ENCODE measurements at regions not wholly inside any gene's neighbourhood (a gene's known extent, or its start where the extent isn't known, plus 50 kb on each side); places are given as distances from the start of the nearest gene placed in this dataset.

- ChIA-PET POLR2A (no interaction called here), CTCF (ENCODE audit: low intra/inter-chr PET ratio, low total read pairs) (no interaction called here)
- no peaks in the 10 kb centered on the region for H3K27me3 ChIP-seq (ENCODE audit: control insufficient read depth in 1 of 2, insufficient read depth in 2 of 2, low read length in 2 of 2)
- H3K9ac ChIP-seq (ENCODE audit: insufficient read depth, low read depth, low read length), result no peak overlapping the region
- no peaks in the 10 kb centered on the region for H3K36me3 ChIP-seq (replicated peaks in 1 of 2; ENCODE audit: control insufficient read depth in 1 of 2, insufficient read depth in 2 of 2, low read length in 2 of 2)
- no peak for ATAC-seq
- H3K4me3 ChIP-seq (replicated peaks in 1 of 3; ENCODE audit: insufficient read depth in 1 of 3, low read depth in 2 of 3, low read length in 3 of 3), result no peak overlapping the region
- no peak for DNase-seq (ENCODE audit: low spot score)
- intact Hi-C loops (cut with micrococcal nuclease; ENCODE audit: unreplicated experiment) (no loop called here), in situ Hi-C loops (cut with HindIII; ENCODE audit: extremely low pct_ligation_motif_present, low pct_unique_long_range_greater_than_20kb) (no loop called here)
- no peaks in the 10 kb centered on the region for H4K20me1 ChIP-seq (ENCODE audit: insufficient read depth, low read length)
- no peak for FAIRE-seq
- no TSS peak for BruUV-seq (replicated peaks)
- no peaks in the 10 kb centered on the region for H3K4me1 ChIP-seq (ENCODE audit: insufficient read depth, low read length)
- H3K79me2 ChIP-seq (ENCODE audit: insufficient read depth, low read length), result no peaks in the 10 kb centered on the region
- H3K4me2 ChIP-seq (ENCODE audit: low read depth, low read length), result no peak overlapping the region
- no peaks in the 10 kb centered on the region for H3K9me3 ChIP-seq (ENCODE audit: low read length)
- no peak overlapping the region for H3K27ac ChIP-seq (ENCODE audit: extremely low read length, insufficient read depth, low read length)
- WGBS (ENCODE audit: low lambda C conversion rate), result 0% methylated on average over 4 of the region's 4 CpGs
- no peak overlapping the region for H2AFZ ChIP-seq (ENCODE audit: low read length)
- TF ChIP-seq ZMYM2 (CRISPR knock-in tag; IDR thresholded peaks at IDR 0.05) (no peak), ZNF816 (CRISPR knock-in tag; IDR thresholded peaks at IDR 0.05; ENCODE audit: borderline replicate concordance) (no peak), HNRNPUL1 (IDR thresholded peaks at IDR 0.05; ENCODE audit: low read depth, low read length) (no peak), REXO4 (CRISPR knock-in tag; IDR thresholded peaks at IDR 0.05; ENCODE audit: borderline replicate concordance) (no peak), ZNF562 (CRISPR knock-in tag; IDR thresholded peaks at IDR 0.05; ENCODE audit: borderline replicate concordance) (no peak), CTCF (CRISPR knock-in tag; IDR thresholded peaks at IDR 0.05) (no peak), PBX3 (CRISPR knock-in tag; IDR thresholded peaks at IDR 0.05; ENCODE audit: borderline replicate concordance) (no peak), SCMH1 (CRISPR knock-in tag; IDR thresholded peaks at IDR 0.05; ENCODE audit: borderline replicate concordance) (no peak), ZBTB4 (CRISPR knock-in tag; IDR thresholded peaks at IDR 0.05; ENCODE audit: borderline replicate concordance) (no peak), ZMAT5 (CRISPR knock-in tag; IDR thresholded peaks at IDR 0.05; ENCODE audit: borderline replicate concordance, low read depth) (no peak), ZBTB7A (CRISPR knock-in tag; IDR thresholded peaks at IDR 0.05) (no peak), POLR2G (IDR thresholded peaks at IDR 0.05; ENCODE audit: low read depth, low read length) (no peak), HMGXB3 (CRISPR knock-in tag; IDR thresholded peaks at IDR 0.05; ENCODE audit: borderline replicate concordance) (no peak), MEF2D (CRISPR knock-in tag; IDR thresholded peaks at IDR 0.05) (no peak)
Observed at GRCh38 chr3:165346503-165346902, 150.3 kb upstream of the SLITRK3 start.
